Type B pancreatic cell (in vitro differentiated cells): ENCODE measurements at regions not wholly inside any gene's neighbourhood (a gene's known extent, or its start where the extent isn't known, plus 50 kb on each side); places are given as distances from the start of the nearest gene placed in this dataset.

Source experiments
- DNase-seq: peaks from one replicate; pipeline ENCODE4 v3.0.0; 2021; ENCODE audit warnings: mixed read lengths; ENCODE audit not compliant: unreplicated experiment; ENCODE audit errors: extremely low spot score
- H3K27ac Mint-ChIP-seq: 2 replicates; pipeline ENCODE4 v1.8.0; 2021; ENCODE audit warnings: mild to moderate bottlenecking, mixed read lengths
- H3K27me3 Mint-ChIP-seq: 2 replicates; pipeline ENCODE4 v1.8.0; 2021; ENCODE audit warnings: mixed read lengths
- H3K36me3 Mint-ChIP-seq: 2 replicates; pipeline ENCODE4 v1.8.0; 2021; ENCODE audit warnings: mixed read lengths
- H3K4me1 Mint-ChIP-seq: one replicate; pipeline ENCODE4 v1.8.0; 2021; ENCODE audit warnings: mixed read lengths; ENCODE audit not compliant: unreplicated experiment
- H3K4me3 Mint-ChIP-seq: 2 replicates; pipeline ENCODE4 v1.8.0; 2021; ENCODE audit warnings: mild to moderate bottlenecking, mixed read lengths
- H3K9me3 Mint-ChIP-seq: 2 replicates; pipeline ENCODE4 v1.8.0; 2021; ENCODE audit warnings: mixed read lengths
- TF ChIP-seq, protein P1 (sequence below): fragments of 200-600 bp; sonication (generic); conservative IDR thresholded peaks from 2 replicates; pipeline ENCODE4 v1.5.0; 2021; ENCODE audit warnings: antibody characterized with exemption, mild to moderate bottlenecking

DNA sequence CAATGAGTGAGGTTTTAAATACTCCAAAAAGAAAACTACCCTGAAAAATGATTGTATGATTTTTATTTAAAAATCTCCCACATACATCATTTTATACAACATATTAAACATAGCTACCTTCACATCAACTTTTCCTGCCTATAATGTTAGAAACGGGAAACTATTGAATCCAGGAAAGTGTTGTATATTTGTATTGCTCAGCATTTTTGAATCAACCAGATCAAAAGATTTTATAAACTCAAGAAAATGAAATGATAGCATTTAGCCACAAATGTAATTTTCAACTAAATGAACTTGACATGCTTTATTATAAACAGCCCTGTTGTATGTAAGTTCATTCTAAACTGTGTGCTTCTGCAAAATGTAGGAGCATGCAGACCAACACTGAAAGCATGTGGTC is 124.6 kb upstream of the SLC10A2 start:
- Mint-ChIP-seq H3K27me3 (peaks cover 2% of the 10 kb centered on the region), H3K27ac (no peak overlapping the region), H3K4me1 (peaks cover 32% of the 10 kb centered on the region), H3K9me3 (peaks cover 2% of the 10 kb centered on the region), H3K4me3 (no peak overlapping the region), H3K36me3 (peaks cover 3% of the 10 kb centered on the region)
- no peak for DNase-seq
- TF ChIP-seq, protein P1, sequence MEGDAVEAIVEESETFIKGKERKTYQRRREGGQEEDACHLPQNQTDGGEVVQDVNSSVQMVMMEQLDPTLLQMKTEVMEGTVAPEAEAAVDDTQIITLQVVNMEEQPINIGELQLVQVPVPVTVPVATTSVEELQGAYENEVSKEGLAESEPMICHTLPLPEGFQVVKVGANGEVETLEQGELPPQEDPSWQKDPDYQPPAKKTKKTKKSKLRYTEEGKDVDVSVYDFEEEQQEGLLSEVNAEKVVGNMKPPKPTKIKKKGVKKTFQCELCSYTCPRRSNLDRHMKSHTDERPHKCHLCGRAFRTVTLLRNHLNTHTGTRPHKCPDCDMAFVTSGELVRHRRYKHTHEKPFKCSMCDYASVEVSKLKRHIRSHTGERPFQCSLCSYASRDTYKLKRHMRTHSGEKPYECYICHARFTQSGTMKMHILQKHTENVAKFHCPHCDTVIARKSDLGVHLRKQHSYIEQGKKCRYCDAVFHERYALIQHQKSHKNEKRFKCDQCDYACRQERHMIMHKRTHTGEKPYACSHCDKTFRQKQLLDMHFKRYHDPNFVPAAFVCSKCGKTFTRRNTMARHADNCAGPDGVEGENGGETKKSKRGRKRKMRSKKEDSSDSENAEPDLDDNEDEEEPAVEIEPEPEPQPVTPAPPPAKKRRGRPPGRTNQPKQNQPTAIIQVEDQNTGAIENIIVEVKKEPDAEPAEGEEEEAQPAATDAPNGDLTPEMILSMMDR, result no peak

DNA sequence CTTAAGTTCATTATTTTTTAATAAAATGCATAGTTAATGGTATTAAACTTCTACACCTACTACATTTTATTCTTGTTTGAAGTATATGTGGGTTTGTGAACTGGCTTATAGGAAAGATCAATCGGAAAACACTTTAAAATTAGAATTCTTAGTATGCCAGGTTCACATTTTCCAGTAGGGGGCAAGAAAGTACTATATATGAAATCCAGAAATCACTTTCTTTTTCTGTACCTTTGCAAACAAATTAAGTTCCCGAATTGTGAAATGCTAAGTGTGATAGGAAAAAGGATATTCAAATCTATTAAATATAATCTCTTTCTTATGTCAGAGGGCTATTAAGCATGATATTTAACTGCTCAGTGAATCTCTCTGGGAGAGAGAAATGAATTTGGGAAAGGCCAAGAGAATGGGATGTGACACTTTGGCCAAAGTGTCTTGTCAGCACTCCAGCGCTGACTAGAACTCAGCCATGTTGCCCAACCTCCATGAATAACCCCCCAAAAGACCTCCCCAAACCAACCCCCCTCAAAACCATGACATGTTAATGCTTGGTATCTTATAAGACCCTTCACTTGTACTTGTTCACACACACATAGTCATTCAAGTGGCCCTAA is 122.6 kb upstream of the SLC10A2 start:
- Mint-ChIP-seq H3K9me3 (peaks cover 5% of the 10 kb centered on the region), H3K27me3 (no peaks in the 10 kb centered on the region), H3K4me1 (peaks cover 28% of the 10 kb centered on the region), H3K4me3 (no peak overlapping the region), H3K27ac (no peak overlapping the region), H3K36me3 (peaks cover 3% of the 10 kb centered on the region)
- TF ChIP-seq, protein P1, result peak; percentile 87
- no peak for DNase-seq

DNA sequence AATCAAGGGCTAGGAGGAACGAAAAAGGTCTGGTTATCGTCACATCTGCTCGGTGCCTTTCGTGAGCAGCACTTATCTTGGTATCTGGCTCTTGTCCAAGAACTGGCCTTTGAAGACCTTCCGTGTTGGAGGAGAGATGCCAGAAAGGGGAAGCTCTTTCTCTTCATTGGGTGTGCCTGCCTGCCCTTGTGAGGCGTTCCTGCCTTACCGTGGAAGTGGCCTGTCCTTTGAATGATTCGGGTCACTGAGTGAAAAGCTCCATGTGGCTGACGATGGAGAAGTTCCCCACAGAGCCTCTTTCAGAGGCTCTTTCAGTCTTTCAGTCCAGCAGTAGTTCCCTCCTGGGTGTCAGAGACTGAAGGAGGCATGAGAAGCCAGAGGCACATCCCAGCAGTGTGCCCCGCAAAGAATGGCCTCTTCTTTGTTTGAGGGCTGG is 121.5 kb upstream of the SLC10A2 start:
- Mint-ChIP-seq H3K27me3 (no peaks in the 10 kb centered on the region), H3K27ac (peak overlapping the region; percentile 22), H3K4me3 (peak overlapping the region; percentile 18), H3K4me1 (peaks cover 26% of the 10 kb centered on the region), H3K36me3 (peaks cover 3% of the 10 kb centered on the region), H3K9me3 (peaks cover 5% of the 10 kb centered on the region)
- no peak for DNase-seq
- TF ChIP-seq, protein P1, result no peak

DNA sequence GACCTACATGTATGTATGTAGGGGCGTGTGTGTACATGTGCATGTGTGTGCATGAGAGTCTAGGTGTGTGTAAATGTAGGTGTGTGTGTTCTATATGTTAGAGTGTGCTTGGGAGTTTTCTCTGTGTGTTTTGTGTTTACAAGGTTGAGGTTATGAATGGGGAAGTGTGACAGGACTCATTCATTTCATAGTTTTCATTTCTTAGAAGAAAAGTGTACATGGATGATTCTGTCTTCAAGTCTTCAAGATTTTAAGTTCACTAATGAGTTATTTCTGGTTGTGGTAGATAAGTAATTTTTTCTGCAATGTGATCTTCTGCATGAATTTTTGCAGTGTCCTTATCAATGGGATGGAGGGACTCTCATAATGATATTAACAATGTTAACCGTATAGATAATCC is 118.2 kb upstream of the SLC10A2 start:
- TF ChIP-seq, protein P1, result no peak
- H3K36me3 Mint-ChIP-seq, result no peaks in the 10 kb centered on the region
- DNase-seq, result no peak
- no peak overlapping the region for H3K4me3 Mint-ChIP-seq
- peaks cover 12% of the 10 kb centered on the region for H3K4me1 Mint-ChIP-seq
- peak overlapping the region; percentile 39 for H3K27ac Mint-ChIP-seq
- H3K9me3 Mint-ChIP-seq, result peaks cover 5% of the 10 kb centered on the region
- no peaks in the 10 kb centered on the region for H3K27me3 Mint-ChIP-seq

- peaks cover 2% of the 10 kb centered on the region for H3K9me3 Mint-ChIP-seq
- no peak for DNase-seq
- H3K4me3 Mint-ChIP-seq, result peak overlapping the region; percentile 35
- H3K27me3 Mint-ChIP-seq, result no peaks in the 10 kb centered on the region
- H3K4me1 Mint-ChIP-seq, result peaks cover 15% of the 10 kb centered on the region
- H3K36me3 Mint-ChIP-seq, result no peaks in the 10 kb centered on the region
- no peak overlapping the region for H3K27ac Mint-ChIP-seq
- TF ChIP-seq, protein P1, result no peak
Measured at GRCh38 chr13:103178986-103179943, 113.0 kb upstream of the SLC10A2 start.
